ENCODE measurements at regions not wholly inside any gene's neighbourhood (a gene's known extent, or its start where the extent isn't known, plus 50 kb on each side); places are given as distances from the start of the nearest gene placed in this dataset.

GRCh38 chr7:380711-381210 lies 90.8 kb downstream of the FOXL3 start:
- no peak for TF ChIP-seq POLR2AphosphoS5 (IDR thresholded peaks at IDR 0.05)
- TF ChIP-seq CTCF (IDR thresholded peaks at IDR 0.05) = no peak

All from breast epithelium (tissue), 3 donors.